HG03565 (cell line): ENCODE measurements at regions not wholly inside any gene's neighbourhood (a gene's known extent, or its start where the extent isn't known, plus 50 kb on each side); places are given as distances from the start of the nearest gene placed in this dataset.
"Not testable (repeated sequence)": the region's sequence is repeated elsewhere in the genome, so short reads cannot be mapped to it uniquely, and the experiment has no call there.

Source experiments
- ATAC-seq: cut with Tn5 transposase; IDR thresholded peaks from one replicate; pipeline ENCODE4 v1.9.1; 2021; ENCODE audit warnings: mild to moderate bottlenecking, moderate library complexity; ENCODE audit not compliant: unreplicated experiment

DNA sequence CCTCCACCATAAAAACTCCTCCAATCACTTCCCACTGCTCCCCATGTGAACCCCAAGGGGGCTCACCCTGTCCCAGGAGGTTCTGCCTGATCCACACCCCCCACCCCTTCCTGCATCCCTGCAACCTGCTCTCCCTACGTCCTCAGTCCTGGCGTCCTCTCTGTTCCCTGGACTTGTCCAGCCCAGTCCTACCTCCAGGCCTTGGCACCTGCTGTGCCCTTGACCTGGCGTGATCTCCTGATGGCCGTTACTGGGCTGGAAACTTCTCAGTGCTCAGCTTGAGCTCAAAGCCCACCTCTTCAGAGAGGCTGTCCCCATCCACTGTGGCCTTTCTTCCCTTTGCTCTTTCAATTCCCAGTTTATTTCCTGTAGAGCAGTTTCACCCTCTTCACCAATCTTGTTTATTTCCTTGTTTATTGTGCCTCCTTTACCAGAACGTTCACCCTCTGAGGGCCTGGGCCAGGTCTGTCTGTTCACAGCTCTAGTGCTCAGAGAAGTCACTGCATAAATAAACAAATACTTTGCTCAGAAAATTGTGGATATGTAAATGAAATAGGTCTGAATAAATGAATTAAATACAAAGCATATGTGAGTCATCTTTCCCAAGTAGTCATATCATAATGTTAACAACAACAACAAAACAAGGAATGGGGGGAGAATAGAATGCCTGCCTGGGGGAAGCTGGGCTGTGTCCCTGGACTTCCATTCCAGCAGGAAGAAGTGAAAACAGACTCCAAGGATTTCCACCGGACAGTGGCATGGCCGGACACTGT, 175.7 kb upstream of the SULF2 start:
- no peak for ATAC-seq

DNA sequence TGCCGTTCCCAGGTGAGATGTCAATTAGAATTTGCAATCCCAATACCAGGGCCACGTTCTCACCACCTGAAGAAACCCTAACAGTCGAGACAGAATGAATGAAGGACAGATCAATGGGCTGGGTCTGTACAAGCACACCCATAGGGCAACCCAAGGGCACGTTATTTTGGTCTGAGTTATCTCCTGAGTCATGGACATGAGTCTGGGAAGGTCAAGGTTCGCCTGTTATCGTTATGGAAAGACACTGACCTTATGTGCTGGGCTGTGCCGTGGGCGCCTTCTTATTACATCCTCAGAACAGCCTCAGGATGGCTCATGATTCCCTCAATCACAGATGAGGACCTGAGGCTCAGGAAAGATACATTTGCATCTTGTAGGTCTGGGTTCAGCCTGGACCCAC, 175.0 kb upstream of the SULF2 start:
- no peak for ATAC-seq

DNA sequence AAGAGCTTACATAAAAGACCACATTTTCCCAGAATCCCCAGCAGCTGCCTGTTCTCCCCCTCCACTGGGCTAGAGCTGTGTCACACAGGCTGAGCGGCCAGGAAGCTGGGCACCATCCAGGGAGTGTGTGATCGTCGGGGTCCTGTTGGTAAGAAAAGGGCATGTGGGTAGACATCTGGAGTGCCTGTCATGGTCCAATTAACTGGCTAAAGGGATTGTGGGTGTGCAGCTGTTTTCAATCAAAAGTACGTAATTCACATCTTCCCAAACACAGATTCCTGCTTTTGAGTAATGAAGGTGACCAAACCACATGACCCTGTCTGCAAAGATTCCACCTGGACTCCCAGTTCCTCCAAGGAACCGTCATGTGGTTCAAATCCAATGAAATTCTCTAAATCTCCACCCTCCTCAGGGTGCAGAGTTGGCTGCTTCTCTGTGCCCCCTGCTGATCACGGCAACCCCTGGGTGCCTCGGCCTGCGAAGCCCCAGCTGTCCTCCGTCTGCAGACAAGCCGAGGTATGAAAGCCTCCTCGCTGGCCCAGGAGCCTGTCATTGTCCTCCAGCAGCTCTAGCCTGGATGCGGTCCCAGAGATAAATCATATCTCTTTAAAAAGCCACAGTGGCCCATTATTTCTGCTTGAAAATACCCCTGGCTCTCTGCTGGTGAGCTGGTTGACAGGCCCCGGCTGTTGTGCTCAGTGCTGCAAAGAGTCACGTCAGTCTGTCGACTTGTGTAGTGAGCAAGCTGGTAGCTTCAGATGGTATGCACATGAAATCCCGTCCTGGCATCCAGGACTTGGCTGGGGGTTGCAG, 172.9 kb upstream of the SULF2 start:
- ATAC-seq: not testable (repeated sequence)

DNA sequence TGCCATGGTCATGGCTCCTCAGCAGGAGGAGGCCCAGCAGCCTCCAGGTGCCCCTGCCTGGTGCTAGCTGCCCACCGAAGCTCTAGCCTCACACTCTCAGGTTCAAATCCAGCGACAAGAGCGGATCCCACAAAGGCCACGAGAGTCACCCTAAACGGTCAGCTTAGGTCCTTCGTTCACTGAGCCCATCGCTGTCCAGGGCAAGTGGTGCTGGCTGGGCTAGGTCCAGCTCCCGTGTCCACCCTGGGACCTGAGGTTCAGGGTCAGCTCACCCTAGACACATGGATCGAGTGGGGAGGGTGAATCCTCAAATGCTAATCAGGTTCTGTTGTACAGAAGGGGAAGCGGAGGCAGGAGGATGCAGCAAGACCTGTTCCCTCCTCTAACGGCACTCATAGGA, 171.9 kb upstream of the SULF2 start:
- no peak for ATAC-seq

DNA sequence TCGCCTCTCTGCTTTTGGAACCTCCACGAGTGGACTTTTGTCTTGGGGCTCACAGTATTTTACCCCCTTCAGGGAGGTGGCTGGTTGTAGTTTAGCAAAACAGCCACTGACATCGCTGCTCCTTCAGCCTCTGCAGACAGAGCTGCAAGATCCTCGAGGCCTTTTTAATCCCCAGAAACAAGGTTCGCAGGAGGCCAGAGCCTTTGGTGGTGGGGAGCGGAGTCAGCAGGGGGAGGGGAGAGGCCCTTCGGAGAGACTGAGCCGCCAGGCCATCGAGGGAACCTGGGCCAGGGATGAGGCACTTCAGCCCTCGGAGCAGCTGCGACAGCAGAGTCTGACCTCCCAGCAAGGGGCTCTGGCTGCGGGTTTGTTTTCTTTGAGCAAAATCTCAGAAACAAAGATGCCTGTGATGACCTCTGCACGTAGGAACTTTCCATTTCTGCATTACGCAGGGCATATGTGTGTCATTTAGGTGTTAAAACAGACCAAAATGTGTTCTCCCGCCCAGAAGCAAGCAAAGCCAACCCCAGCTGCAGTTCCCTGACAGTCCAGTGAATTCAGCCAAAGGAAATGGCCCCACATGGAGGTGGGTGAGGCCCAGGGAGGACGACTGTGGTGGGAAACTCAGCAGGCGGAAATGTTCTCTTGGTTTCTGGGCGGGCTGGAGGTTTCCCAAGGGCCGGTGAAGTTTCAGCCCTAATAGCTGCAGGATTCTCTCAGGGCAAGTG, 171.2 kb upstream of the SULF2 start:
- ATAC-seq: no peak

DNA sequence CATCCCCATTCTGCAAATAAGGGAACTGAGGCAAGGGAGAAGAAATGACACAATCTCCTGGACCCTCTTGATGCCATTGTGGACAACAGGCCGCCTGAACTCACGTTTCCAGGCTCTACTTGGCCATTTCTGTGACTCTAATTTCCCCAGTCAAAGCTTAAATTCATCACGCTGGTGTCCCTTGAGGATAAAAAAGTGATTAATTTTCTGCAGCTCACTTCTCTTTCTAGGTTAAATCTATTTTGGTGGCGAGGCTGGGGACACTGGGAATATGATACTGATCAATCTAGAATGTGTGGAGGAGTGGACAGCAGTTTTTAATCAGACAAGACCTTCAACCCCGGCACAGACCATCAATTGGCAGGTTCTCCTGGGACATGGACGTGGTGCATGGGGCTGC, 168.2 kb upstream of the SULF2 start:
- no peak for ATAC-seq

DNA sequence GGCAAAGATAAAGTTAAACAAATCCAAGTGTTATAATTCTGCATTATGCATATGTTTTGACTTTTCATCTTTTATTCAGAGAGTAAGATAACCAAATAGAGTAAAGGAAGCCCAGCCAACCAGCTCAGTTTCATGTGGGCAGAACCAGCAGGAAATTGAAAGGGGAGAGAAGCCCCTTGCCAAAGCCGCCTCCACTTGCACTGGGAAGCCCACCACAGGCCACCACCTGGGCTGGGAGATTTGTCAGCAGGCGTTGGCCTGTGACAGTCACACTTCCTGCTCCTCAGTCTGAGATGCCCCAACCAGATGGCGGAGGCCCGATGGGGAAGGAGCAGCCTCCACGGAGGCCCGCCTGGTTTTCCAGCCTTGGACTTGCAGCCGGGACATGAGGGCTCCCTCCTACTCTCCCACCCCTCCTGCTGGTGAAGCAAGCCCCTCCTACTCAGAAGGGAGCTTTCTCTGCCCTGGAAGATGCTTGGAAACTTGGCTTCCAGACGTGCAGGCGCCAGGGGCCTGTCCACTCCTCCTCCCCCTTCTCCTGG, 166.8 kb upstream of the SULF2 start:
- ATAC-seq: no peak

DNA sequence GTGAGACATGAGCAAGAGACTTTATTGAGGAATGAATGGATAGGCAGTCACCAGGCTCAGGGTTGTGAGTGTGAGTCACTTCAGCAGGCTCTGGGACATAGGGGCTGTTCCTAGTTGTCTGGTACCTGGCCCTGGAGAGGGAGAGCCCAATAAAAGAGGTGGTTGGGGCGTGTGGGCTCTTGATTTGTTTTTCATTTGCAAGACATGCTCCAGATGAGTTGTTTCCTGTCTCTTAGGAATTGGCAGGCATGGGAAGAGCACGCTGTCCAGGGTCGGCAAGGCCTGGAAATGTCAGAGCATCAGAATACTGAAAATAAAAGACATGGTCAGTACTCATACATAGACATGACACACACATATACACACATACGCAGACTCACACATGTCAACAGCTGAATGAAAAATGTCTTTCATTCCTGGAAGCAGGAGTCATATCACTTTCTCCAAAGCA, 166.3 kb upstream of the SULF2 start:
- no peak for ATAC-seq

DNA sequence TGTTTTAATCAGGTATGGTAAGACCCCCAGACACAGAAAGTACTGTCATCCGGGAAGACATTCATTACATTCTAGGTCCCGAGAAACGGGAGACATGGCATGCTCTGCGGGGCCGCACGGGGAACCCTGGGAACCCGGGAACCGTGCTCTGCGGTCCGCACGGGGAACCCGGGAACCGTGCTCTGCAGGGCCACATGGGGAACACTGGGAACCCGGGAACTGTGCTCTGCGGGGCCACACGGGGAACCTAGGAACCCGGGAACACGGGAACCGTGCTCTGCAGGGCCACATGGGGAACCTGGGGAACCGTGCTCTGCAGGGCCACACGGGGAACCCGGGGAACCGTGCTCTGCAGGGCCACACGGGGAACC, 165.6 kb upstream of the SULF2 start:
- no peak for ATAC-seq

DNA sequence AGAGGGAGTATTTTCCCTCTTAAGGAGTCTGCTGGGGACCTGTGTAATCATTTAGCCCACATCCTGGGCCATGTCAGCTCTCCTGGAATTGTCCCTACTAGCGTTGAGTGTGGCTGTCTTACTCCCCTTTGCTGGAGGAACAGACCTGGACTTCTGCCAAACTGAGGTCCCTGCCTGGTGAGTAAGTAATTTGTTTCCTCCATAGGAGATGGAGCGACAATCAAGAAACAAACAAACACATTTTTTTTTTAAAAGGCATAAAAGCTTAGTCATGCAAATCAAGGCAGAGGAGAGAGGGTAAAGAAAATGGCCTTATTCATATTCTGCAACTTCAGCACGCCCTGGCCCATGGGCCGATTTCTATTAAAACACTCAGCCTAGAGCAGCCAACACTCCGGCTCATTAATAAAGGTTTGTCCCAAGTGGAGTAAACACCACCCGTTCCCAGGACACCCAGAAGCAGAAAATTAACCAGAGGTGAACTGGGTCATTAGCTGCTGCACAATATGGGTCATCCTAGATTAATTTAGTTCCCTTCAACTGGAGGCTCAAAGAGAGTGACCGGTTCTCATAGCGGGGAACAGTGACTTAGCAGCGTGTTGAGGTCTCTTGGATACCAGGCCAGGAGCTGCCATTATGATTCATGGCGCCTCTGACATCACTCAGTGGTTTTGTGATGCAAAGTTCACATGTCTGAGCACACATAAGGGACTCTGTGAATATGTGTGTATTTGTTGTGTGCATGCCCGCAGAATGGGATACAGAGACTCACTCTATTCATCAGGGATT, 165.0 kb upstream of the SULF2 start:
- ATAC-seq: no peak

DNA sequence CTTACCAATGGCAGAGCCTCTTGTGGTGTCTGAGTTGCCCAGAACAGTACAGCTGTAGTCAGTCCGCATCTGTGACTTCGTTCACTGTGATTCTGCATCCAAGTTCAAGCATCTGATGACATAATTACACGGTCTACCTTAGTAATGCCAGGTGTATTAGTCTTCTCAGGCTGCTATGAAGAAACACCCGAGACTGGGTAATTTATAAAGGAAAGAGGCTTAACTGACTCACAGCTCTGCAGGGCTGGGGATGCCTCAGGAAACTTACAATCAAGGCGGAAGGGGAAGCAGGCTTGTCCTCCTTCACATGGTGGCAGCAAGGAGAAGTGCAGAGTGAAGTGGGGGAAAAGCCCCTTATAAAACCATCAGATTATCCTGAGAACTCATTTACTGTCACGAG, 163.9 kb upstream of the SULF2 start:
- ATAC-seq: no peak

DNA sequence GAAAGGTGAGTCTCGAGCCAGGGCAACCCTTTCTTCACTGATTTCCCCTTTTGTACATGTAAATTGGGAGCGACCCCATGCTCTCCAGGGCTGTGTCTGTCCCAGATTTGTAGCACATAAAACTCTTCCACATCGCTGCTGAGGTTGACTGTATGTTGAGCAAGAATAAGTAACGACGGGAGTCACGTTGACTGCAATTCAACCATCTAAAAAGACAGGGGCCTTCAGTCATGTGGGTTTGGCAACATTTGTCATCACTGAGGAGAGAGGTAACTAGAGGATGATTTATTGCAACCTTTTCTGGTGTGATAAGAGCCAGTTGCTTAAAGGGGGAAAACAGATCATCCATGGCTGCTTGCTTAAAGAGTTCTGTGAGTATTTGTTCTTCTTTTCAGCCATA, 159.4 kb upstream of the SULF2 start:
- no peak for ATAC-seq

DNA sequence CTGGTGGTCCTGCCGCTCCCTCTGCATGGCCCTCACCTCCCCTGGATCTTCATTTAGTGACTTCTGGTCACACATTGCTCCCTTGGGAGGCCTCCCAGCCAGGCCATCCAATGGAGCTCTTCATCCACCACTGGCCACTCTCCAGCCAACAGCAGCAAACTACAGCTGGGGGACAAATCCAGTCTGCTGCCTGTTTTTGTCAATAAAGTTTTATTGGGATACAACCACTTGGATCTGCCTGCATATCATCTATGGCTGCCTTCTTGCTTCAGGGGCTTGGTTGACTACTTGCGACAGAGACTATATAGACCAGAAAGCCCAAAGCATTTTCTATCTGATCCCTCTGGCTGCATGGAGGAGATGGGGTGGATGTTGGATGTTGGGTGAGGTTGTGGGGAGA, 156.6 kb upstream of the SULF2 start:
- ATAC-seq: no peak

DNA sequence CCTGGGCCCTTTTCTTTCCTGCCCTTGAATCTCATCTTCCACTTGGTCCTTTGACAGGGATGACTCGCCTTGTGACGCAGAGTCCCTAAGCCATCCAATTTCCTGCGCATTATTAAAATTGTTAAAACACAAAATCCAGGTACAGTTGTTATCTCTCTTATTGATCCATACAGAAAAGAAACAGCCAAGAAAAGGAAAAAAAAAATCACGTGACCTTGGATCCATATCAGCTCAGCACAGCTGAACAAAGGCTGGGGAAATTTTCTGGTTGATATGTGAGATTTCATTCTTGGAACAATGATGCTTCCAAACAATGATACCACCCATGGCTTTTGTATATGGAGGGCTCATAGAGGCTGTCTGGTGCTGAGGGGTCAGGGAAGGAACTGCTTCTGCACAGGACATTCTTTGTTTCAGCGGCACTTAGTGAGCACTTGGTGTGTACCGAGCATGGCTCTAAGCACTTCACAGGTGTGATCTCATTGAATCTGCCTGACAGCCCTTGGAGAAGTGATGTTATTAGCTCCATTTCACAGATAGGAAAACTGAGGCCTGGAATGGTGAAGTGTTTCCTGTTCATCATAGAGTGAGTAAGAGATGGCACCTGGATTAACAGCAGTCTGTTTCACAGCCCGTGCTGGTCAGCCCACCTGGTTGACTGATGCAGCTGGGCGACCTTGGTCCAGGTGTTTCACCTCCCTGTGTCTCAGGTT, 155.0 kb upstream of the SULF2 start:
- no peak for ATAC-seq

DNA sequence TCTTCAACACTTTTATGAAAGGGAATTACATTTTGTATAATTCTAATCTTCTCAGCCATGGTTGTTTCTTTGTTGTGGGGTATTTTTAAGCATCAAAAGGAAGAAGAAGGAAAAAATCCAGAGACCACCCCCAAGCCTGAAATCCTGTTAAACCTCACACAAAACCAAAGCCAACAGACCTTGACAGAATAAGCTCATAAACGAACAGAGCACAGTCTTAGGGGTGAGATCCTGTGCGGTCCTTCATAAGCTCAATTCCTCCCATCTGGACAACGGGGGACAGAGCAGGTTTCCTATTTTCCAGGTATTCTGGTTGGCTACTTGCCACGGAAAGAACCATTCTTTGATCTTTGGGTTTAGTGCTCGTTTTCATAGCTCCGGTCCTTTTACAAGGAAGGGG, 151.3 kb upstream of the SULF2 start:
- ATAC-seq: no peak

DNA sequence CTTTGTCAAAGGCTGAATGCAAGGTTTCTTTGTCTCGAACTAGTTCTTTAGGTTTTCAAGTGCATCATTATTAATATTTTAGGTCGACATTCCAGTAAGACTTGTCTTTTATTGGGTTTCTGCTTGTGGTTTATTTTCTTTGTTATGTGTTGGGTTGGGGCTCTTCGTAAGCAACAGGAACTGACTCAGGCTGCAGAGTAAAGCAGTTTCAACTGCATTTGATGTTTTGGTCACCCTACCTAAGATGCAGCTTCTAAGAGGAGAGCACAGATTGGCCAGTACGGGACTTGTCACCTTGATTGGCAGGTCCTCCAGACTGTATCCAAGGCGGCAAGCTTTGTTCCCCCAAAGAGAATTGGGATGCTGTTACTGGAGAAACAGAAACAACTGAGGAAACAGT, 149.5 kb upstream of the SULF2 start:
- no peak for ATAC-seq

DNA sequence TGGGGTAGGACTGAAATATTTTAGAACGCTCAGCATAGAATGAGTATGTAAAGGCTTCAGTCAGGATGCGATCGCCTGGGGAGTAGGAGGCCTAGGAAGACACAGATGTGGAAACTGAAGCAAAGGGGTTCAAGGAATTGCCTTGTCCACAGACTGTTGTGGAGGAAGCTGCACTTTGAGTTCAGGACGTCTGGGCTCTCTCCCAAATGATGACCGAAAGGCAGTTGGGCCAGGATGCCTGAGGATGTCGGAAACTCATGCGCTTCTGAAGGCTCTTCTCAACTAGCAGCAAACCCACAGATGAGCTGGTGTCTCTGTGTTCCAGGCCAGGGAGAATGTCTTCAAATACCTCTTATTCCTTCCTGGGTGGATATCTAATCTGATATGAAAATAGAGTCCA, 146.2 kb upstream of the SULF2 start:
- no peak for ATAC-seq

DNA sequence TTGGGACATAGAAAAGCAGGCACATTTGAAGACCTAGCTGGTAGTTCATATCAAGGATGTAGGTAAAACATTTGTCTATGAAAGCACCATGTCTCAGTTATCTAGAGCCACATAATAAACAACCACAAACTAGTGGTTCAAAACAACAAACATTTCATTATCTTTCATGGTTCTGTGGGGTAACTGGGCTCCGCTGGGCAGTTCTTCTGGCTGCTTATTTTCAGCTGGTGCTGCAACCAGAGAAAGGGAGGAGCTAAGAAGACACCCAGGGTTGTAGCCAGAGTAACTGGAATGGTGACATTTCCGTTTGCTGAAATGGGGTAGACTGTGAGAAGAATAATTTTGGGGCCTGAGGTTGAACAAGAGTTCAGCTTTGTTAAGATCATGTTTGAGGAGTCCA, 145.7 kb upstream of the SULF2 start:
- ATAC-seq: no peak

DNA sequence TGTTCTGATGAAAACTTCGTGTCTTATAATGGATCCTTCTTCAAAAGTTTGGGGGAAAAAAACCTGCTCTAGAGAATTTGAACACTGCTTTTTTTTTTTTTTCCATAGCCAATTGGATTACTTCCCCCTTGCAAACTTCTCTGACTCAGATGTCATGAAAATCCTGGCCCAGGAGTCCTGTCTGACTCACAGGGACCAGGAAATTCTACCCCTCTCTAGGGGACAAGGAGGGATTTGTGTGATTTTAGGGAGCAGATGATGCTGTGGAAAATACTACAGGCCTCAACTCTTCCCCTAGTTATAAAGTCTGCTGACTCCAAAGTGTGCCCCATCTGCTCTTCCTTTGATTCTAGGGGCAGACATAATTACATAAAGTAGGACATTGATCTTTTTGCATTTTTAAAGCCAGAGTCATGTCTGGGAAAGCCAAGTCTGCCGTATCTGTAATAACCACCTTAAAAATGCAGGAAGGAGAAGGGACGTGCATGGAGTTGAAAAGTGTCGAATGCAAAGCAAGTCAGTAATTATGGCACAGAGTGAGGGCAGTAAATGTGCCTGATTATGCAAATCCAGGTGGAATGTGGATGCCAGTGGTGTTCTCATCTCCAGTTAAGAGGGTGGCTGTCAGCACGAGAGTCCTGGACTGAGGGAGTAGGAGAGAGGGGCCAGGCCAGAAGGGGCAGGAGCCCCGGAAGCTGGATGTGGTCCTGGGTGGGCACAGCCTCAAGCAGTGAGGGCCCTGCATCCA, 144.3 kb upstream of the SULF2 start:
- no peak for ATAC-seq
